HG02943 (cell line): ENCODE measurements at regions not wholly inside any gene's neighbourhood (a gene's known extent, or its start where the extent isn't known, plus 50 kb on each side); places are given as distances from the start of the nearest gene placed in this dataset.
"Not testable (repeated sequence)": the region's sequence is repeated elsewhere in the genome, so short reads cannot be mapped to it uniquely, and the experiment has no call there.

Experiments used
- ATAC-seq: cut with Tn5 transposase; IDR thresholded peaks from one replicate; pipeline ENCODE4 v1.9.1; 2021; ENCODE audit warnings: mild to moderate bottlenecking, low read depth, moderate library complexity; ENCODE audit not compliant: unreplicated experiment

- ATAC-seq = no peak
Measured at GRCh38 chr15:96870580-96870979, 540.1 kb downstream of the NR2F2 start.

- ATAC-seq = not testable (repeated sequence)
Measured at GRCh38 chr15:96877442-96877841, 546.9 kb downstream of the NR2F2 start.

GRCh38 chr15:96878129-96878528 is 547.6 kb downstream of the NR2F2 start:
- no peak for ATAC-seq

- no peak for ATAC-seq
Measured at GRCh38 chr15:96882121-96882772, 551.7 kb downstream of the NR2F2 start.

- ATAC-seq = no peak
Measured at GRCh38 chr15:96887730-96888129, 557.2 kb downstream of the NR2F2 start.

GRCh38 chr15:96888764-96889163 is 558.3 kb downstream of the NR2F2 start:
- ATAC-seq = no peak

- peak; percentile 57 for ATAC-seq
Measured at GRCh38 chr15:96889734-96890480, 559.4 kb downstream of the NR2F2 start.

GRCh38 chr15:96891046-96891445 is 560.5 kb downstream of the NR2F2 start:
- ATAC-seq = no peak

GRCh38 chr15:96893159-96893906 is 562.8 kb downstream of the NR2F2 start:
- ATAC-seq = no peak

GRCh38 chr15:96894659-96895058 is 564.2 kb downstream of the NR2F2 start:
- ATAC-seq = no peak

- no peak for ATAC-seq
Measured at GRCh38 chr15:96896766-96897165, 566.3 kb downstream of the NR2F2 start.

GRCh38 chr15:96914081-96914480 is 583.6 kb downstream of the NR2F2 start:
- ATAC-seq = no peak

- no peak for ATAC-seq
Measured at GRCh38 chr15:96916750-96917149, 586.2 kb downstream of the NR2F2 start.

GRCh38 chr15:96924570-96924969 is 594.1 kb downstream of the NR2F2 start:
- no peak for ATAC-seq

GRCh38 chr15:96947296-96948229 is 617.1 kb downstream of the NR2F2 start:
- no peak for ATAC-seq

GRCh38 chr15:96948981-96949380 is 618.5 kb downstream of the NR2F2 start:
- no peak for ATAC-seq

GRCh38 chr15:96958721-96959120 is 628.2 kb downstream of the NR2F2 start:
- no peak for ATAC-seq

- no peak for ATAC-seq
Measured at GRCh38 chr15:96959501-96959900, 629.0 kb downstream of the NR2F2 start.

GRCh38 chr15:96960711-96961480 is 630.4 kb downstream of the NR2F2 start:
- ATAC-seq = no peak

GRCh38 chr15:96966554-96966953 is 636.1 kb downstream of the NR2F2 start:
- ATAC-seq = no peak
